ENCODE measurements at regions not wholly inside any gene's neighbourhood (a gene's known extent, or its start where the extent isn't known, plus 50 kb on each side); places are given as distances from the start of the nearest gene placed in this dataset.

DNA sequence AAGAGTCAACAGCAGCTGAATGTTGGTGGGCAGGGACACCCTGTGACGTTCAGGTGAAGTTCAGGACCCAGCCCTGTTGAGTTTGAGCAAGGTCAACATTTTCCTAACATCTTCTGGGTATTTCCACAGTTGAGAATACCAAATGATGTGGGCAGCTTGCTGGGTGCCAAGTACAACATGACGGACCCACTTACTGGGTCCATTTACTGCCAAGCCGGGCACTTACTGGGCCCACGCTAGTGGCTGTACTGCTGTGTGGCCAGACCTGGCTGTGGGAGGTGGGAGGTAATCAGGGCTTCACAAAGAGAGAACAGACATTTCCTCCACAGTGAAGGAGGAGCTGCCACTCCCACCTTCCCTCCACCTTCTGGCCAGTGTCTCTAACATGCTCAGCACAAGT, 99.2 kb downstream of the PSMG1 start:
- TF ChIP-seq, protein P1, sequence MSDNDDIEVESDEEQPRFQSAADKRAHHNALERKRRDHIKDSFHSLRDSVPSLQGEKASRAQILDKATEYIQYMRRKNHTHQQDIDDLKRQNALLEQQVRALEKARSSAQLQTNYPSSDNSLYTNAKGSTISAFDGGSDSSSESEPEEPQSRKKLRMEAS (IDR thresholded peaks at IDR 0.05): no peak
- no peak for TF ChIP-seq EP300 (IDR thresholded peaks at IDR 0.05; ENCODE audit: borderline replicate concordance)
- no peak for TF ChIP-seq CREB1 (IDR thresholded peaks at IDR 0.05; ENCODE audit: low read depth)
- no peak for TF ChIP-seq CEBPB (IDR thresholded peaks at IDR 0.05)
- TF ChIP-seq TAF1 (IDR thresholded peaks at IDR 0.05; ENCODE audit: low read depth): no peak
- TF ChIP-seq RAD21 (IDR thresholded peaks at IDR 0.05; ENCODE audit: low read depth): no peak
- TF ChIP-seq EGR1 (IDR thresholded peaks at IDR 0.05): no peak
- no peak for TF ChIP-seq TCF12 (IDR thresholded peaks at IDR 0.05; ENCODE audit: low read depth)
- TF ChIP-seq, protein P2, sequence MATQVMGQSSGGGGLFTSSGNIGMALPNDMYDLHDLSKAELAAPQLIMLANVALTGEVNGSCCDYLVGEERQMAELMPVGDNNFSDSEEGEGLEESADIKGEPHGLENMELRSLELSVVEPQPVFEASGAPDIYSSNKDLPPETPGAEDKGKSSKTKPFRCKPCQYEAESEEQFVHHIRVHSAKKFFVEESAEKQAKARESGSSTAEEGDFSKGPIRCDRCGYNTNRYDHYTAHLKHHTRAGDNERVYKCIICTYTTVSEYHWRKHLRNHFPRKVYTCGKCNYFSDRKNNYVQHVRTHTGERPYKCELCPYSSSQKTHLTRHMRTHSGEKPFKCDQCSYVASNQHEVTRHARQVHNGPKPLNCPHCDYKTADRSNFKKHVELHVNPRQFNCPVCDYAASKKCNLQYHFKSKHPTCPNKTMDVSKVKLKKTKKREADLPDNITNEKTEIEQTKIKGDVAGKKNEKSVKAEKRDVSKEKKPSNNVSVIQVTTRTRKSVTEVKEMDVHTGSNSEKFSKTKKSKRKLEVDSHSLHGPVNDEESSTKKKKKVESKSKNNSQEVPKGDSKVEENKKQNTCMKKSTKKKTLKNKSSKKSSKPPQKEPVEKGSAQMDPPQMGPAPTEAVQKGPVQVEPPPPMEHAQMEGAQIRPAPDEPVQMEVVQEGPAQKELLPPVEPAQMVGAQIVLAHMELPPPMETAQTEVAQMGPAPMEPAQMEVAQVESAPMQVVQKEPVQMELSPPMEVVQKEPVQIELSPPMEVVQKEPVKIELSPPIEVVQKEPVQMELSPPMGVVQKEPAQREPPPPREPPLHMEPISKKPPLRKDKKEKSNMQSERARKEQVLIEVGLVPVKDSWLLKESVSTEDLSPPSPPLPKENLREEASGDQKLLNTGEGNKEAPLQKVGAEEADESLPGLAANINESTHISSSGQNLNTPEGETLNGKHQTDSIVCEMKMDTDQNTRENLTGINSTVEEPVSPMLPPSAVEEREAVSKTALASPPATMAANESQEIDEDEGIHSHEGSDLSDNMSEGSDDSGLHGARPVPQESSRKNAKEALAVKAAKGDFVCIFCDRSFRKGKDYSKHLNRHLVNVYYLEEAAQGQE (IDR thresholded peaks at IDR 0.05; ENCODE audit: low read depth): no peak
- TF ChIP-seq, protein P3, sequence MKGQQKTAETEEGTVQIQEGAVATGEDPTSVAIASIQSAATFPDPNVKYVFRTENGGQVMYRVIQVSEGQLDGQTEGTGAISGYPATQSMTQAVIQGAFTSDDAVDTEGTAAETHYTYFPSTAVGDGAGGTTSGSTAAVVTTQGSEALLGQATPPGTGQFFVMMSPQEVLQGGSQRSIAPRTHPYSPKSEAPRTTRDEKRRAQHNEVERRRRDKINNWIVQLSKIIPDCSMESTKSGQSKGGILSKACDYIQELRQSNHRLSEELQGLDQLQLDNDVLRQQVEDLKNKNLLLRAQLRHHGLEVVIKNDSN (IDR thresholded peaks at IDR 0.05): no peak

Measured in Ishikawa (cell line).